Heart right ventricle (tissue), 16 donors: ENCODE measurements at regions not wholly inside any gene's neighbourhood (a gene's known extent, or its start where the extent isn't known, plus 50 kb on each side); places are given as distances from the start of the nearest gene placed in this dataset.

Experiments
- ATAC-seq, 8 donors: fragments of 200-7000 bp; cut with Tn5 transposase; one replicate each; pipeline ENCODE4 v1.9.1; 2020; ENCODE audit warnings: mild to moderate bottlenecking in 8 of 8, moderate library complexity in 8 of 8, moderate number of reproducible peaks in 1 of 8
- DNase-seq, 2 donors: peaks; one replicate each; pipeline ENCODE4 v3.0.0-alpha.2; 2020
- H3K27ac ChIP-seq, 10 donors: fragments of 200-600 bp; sonication (generic) in 2 of 10; one replicate each; pipeline versions ENCODE4 v1.5.0 to v1.8.0; 2020 to 2022; ENCODE audit warnings: mild to moderate bottlenecking in 3 of 10
- H3K27me3 ChIP-seq, 7 donors: fragments of 200-600 bp; one replicate each; pipeline ENCODE4 v1.8.0; 2021 to 2022; ENCODE audit warnings: mild to moderate bottlenecking in 2 of 7
- H3K36me3 ChIP-seq, 9 donors: fragments of 200-600 bp; sonication (generic) in 1 of 9; one replicate each; pipeline versions ENCODE4 v1.5.0 to v1.8.0; 2020 to 2022; ENCODE audit warnings: mild to moderate bottlenecking in 2 of 9
- H3K4me1 ChIP-seq, 9 donors: fragments of 200-600 bp; sonication (generic) in 1 of 9; one replicate each; pipeline versions ENCODE4 v1.5.0 to v1.8.0; 2020 to 2022; ENCODE audit warnings: mild to moderate bottlenecking in 4 of 9
- H3K4me3 ChIP-seq, 10 donors: fragments of 200-600 bp; sonication (generic) in 2 of 10; one replicate each; pipeline versions ENCODE4 v1.5.0 to v1.8.0; 2020 to 2022; ENCODE audit warnings: mild to moderate bottlenecking in 7 of 10, moderate library complexity in 2 of 10
- H3K9me3 ChIP-seq, 11 donors: fragments of 200-600 bp in 10 of 11; sonication (generic) in 2 of 11; one replicate each; pipeline versions ENCODE4 v1.5.0 to v1.8.0; 2013 to 2022; ENCODE audit warnings: mild to moderate bottlenecking in 2 of 11, control low read depth in 1 of 11, moderate library complexity in 1 of 11
- CTCF ChIP-seq, 9 donors: fragments of 200-600 bp; sonication (generic) in 2 of 9; IDR thresholded peaks; one replicate each; pipeline versions ENCODE4 v1.5.0 to v1.8.0; 2021 to 2022; ENCODE audit warnings: antibody characterized with exemption in 9 of 9, mild to moderate bottlenecking in 5 of 9, moderate library complexity in 1 of 9
- WGBS, 2 donors: extraction: QIAGEN DNeasy Blood & Tissue Kit; methylation state at CpG; one replicate each; pipeline ENCODE4 v1.1.7; 2013; ENCODE audit warnings: inconsistent platforms in 1 of 2; 5-methylcytosine and 5-hydroxymethylcytosine counted together
- intact Hi-C, 10 donors: fragments of 100-400 bp; cut with DNase I; formaldehyde crosslinking; loops; one replicate each; pipeline versions ENCODE4 v1.11.1 to v1.14.2; 2022
- donor health status: Arrhythmogenic right ventricular cardiomyopathy.
- donor health status: ischemic (EF 13 %, LVEDD 7.1; RV severe dilation, severe dysfunction).
- donor health status: healthy with polysubstance abuse.
- donor health status: DM: no; HTN: yes; CAD: no.
- donor health status: DM: no; HTN: no; CAD: no.
- donor health status: ischemic (EF 25% LVEDD 6.9; RV normal size, moderate dysfunction).
- donor health status: ischemic (EF 25% LVEDD 5.7; RV mildly dilated, moderate dysfunction).
- donor health status: healthy.
- donor health status: DM: yes; HTN: yes; CAD: no.
- donor health status: Ischemic cardiomyopathy.
- donor health status: ischemic (EF 35%, LVEDD 5.7; RV mildly dilated, moderate dysfunction).
- donor health status: nonischemic (EF 11% LVEDD 7.7; RV severe dilation, severe dysfunction).
- donor health status: DM: yes; HTN: yes; CAD: no.
- donor health status: PGD.
- donor health status: ischemic (EF 29% LVEDD 5.4; RV normal size, mild dysfunction).
- donor health status: nonischemic (EF 23%, LVEDD 6.1; RV moderate dilation, normal function).

- 83 to 84% methylated on average over 2 of the region's 2 CpGs for WGBS, 2 donors
- Histone ChIP-seq H3K27ac (no peak overlapping the region), H3K4me3 (no peak overlapping the region), H3K4me1 (no peaks in the 10 kb centered on the region), H3K36me3 (no peaks in the 10 kb centered on the region), H3K9me3 (peaks cover 0 to 4% (median 0%) of the 10 kb centered on the region in 11 donors), H3K27me3 (no peaks in the 10 kb centered on the region)
- no peak for DNase-seq
- intact Hi-C loops = no loop called here
- ATAC-seq = no peak
- no peak for TF ChIP-seq CTCF (IDR thresholded peaks at IDR 0.05)
Measured at GRCh38 chr2:223165423-223166214, 113.6 kb downstream of the KCNE4 start.

- H3K27me3 ChIP-seq = no peaks in the 10 kb centered on the region
- ATAC-seq (no peak), DNase-seq (no peak)
- intact Hi-C loops = no loop called here
- no peak overlapping the region for H3K27ac ChIP-seq
- no peaks in the 10 kb centered on the region for H3K4me1 ChIP-seq
- peaks cover 0 to 4% (median 0%) of the 10 kb centered on the region in 11 donors for H3K9me3 ChIP-seq
- TF ChIP-seq CTCF (IDR thresholded peaks at IDR 0.05) = no peak
- no peak overlapping the region for H3K4me3 ChIP-seq
- H3K36me3 ChIP-seq = no peaks in the 10 kb centered on the region
Measured at GRCh38 chr2:223166215-223166493, 114.2 kb downstream of the KCNE4 start.

- DNase-seq (no peak), ATAC-seq (no peak)
- Histone ChIP-seq H3K4me3 (no peak overlapping the region), H3K36me3 (no peaks in the 10 kb centered on the region), H3K4me1 (no peaks in the 10 kb centered on the region), H3K27ac (no peak overlapping the region), H3K27me3 (no peaks in the 10 kb centered on the region), H3K9me3 (peaks cover 0 to 4% (median 0%) of the 10 kb centered on the region in 11 donors)
- TF ChIP-seq CTCF (IDR thresholded peaks at IDR 0.05) = no peak
- intact Hi-C loops = no loop called here
- 90 to 93% methylated on average over 6 of the region's 6 CpGs for WGBS, 2 donors
Measured at GRCh38 chr2:223166983-223167650, 115.1 kb downstream of the KCNE4 start.

- ATAC-seq = no peak
- H3K27me3 ChIP-seq = peaks cover 0 to 4% (median 0%) of the 10 kb centered on the region in 7 donors
- TF ChIP-seq CTCF (IDR thresholded peaks at IDR 0.05) = no peak
- DNase-seq = no peak
- H3K4me3 ChIP-seq = no peak overlapping the region
- peaks cover 0 to 4% (median 0%) of the 10 kb centered on the region in 11 donors for H3K9me3 ChIP-seq
- H3K4me1 ChIP-seq = no peaks in the 10 kb centered on the region
- whole genome bisulfite sequencing, 2 donors = 53 to 60% methylated on average over 6 of the region's 6 CpGs
- intact Hi-C loops = no loop called here
- H3K27ac ChIP-seq = no peak overlapping the region
- H3K36me3 ChIP-seq = no peaks in the 10 kb centered on the region
Measured at GRCh38 chr2:223169830-223170605, 118.0 kb downstream of the KCNE4 start.
